H1 (cell line): ENCODE measurements at regions not wholly inside any gene's neighbourhood (a gene's known extent, or its start where the extent isn't known, plus 50 kb on each side); places are given as distances from the start of the nearest gene placed in this dataset.

Experiments
- CTCF ChIA-PET: fragments of 300-600 bp; sonication (Branson Sonifier 250); formaldehyde crosslinking; loops from one replicate; lab custom pipeline; 2021; ENCODE audit not compliant: partially characterized antibody; lab: Charles Lee
- POLR2A ChIA-PET: fragments of 300-600 bp; sonication (Branson Sonifier 250); formaldehyde crosslinking; loops from one replicate; lab custom pipeline; 2021; ENCODE audit warnings: inconsistent platforms; ENCODE audit not compliant: partially characterized antibody; lab: Charles Lee
- DNase-seq, 2 experiments: peaks; one replicate each; pipeline versions ENCODE4 v3.0.0 to v3.0.0-alpha.2; 2010 to 2022; ENCODE audit warnings: low spot score in 2 of 2, low read depth in 1 of 2, mixed read lengths in 1 of 2
- FAIRE-seq: peaks from 2 replicates; lab custom pipeline; 2011; peaks lifted over from hg19 to GRCh38; lab: Jason Lieb, UNC
- H2AFZ ChIP-seq: 2 replicates; pipeline ENCODE4 v1.8.1; 2012; ENCODE audit warnings: low read length, inconsistent platforms
- H2AK5ac ChIP-seq: 2 replicates; pipeline ENCODE4 v1.6.1; 2013; ENCODE audit warnings: low read depth, low read length
- H2BK120ac ChIP-seq: replicated peaks from 2 replicates; pipeline ENCODE3; 2013; ENCODE audit warnings: low read depth, low read length, inconsistent platforms
- H2BK12ac ChIP-seq: 2 replicates; pipeline ENCODE4 v1.6.1; 2013; ENCODE audit warnings: low read depth, low read length
- H2BK15ac ChIP-seq: 2 replicates; pipeline ENCODE4 v1.6.1; 2013; ENCODE audit warnings: low read length
- H2BK20ac ChIP-seq: 2 replicates; pipeline ENCODE4 v1.6.1; 2013; ENCODE audit warnings: low read length
- H2BK5ac ChIP-seq: 2 replicates; pipeline ENCODE4 v1.6.1; 2013; ENCODE audit warnings: low read depth, low read length
- H3K14ac ChIP-seq: 2 replicates; pipeline ENCODE4 v1.6.1; 2013; ENCODE audit warnings: inconsistent platforms; ENCODE audit not compliant: insufficient read length
- H3K18ac ChIP-seq: 2 replicates; pipeline ENCODE4 v1.6.1; 2013; ENCODE audit warnings: low read length; ENCODE audit errors: extremely low read depth
- H3K23ac ChIP-seq: 2 replicates; pipeline ENCODE4 v1.6.1; 2013; ENCODE audit warnings: inconsistent platforms; ENCODE audit not compliant: insufficient read length
- H3K23me2 ChIP-seq: 2 replicates; pipeline ENCODE4 v1.6.1; 2013; ENCODE audit warnings: low read depth, low read length
- H3K27ac ChIP-seq: 2 replicates; pipeline ENCODE4 v1.6.1; 2011; ENCODE audit warnings: low read depth, low read length, inconsistent platforms
- H3K27me3 ChIP-seq, 4 experiments: replicated peaks in 1 of 4; 1 replicate in 1 of 4; 2 replicates in 3 of 4; pipeline versions ENCODE4 v1.6.1 to v1.8.1; 2011 to 2013; ENCODE audit warnings: low read length in 3 of 4, mild to moderate bottlenecking in 3 of 4, inconsistent platforms in 2 of 4, mixed read lengths in 2 of 4, moderate library complexity in 1 of 4; ENCODE audit not compliant: control insufficient read depth in 3 of 4, insufficient read depth in 3 of 4; ENCODE audit errors: extremely low read depth in 1 of 4
- H3K36me3 ChIP-seq, 4 experiments: 2 replicates each; pipeline versions ENCODE4 v1.6.1 to v1.8.1; 2011 to 2013; ENCODE audit warnings: mild to moderate bottlenecking in 4 of 4, low read length in 3 of 4, moderate library complexity in 2 of 4, control low read depth in 1 of 4, inconsistent platforms in 1 of 4; ENCODE audit not compliant: insufficient read depth in 4 of 4, control insufficient read depth in 2 of 4
- H3K4ac ChIP-seq: replicated peaks from 2 replicates; pipeline ENCODE3; 2013; ENCODE audit warnings: low read length, low read depth, mixed read lengths, inconsistent platforms; ENCODE audit not compliant: insufficient read length
- H3K4me1 ChIP-seq, 4 experiments: replicated peaks in 1 of 4; 1 replicate in 1 of 4; 2 replicates in 3 of 4; pipeline versions ENCODE4 v1.6.1 to v1.8.1; 2011 to 2013; ENCODE audit warnings: low read length in 3 of 4, inconsistent platforms in 2 of 4, mixed read lengths in 1 of 4; ENCODE audit not compliant: insufficient read depth in 4 of 4, control insufficient read depth in 3 of 4
- H3K4me2 ChIP-seq, 2 experiments: 2 replicates each; pipeline versions ENCODE4 v1.6.1 to v1.8.1; 2011 to 2013; ENCODE audit warnings: low read depth in 2 of 2, low read length in 2 of 2, control low read depth in 1 of 2, inconsistent platforms in 1 of 2, mild to moderate bottlenecking in 1 of 2; ENCODE audit not compliant: insufficient read depth in 1 of 2
- H3K4me3 ChIP-seq, 4 experiments: fragments of 200-600, 300-600 bp in 1 of 4; sonication (generic), shearing (Covaris generic), sonication (Bioruptor Twin) in 1 of 4; 2 replicates each; pipeline versions ENCODE4 v1.5.1 to v1.8.1; 2011 to 2016; ENCODE audit warnings: low read length in 4 of 4, low read depth in 3 of 4, control low read depth in 2 of 4, inconsistent platforms in 2 of 4, mild to moderate bottlenecking in 2 of 4, mixed read lengths in 1 of 4, moderate library complexity in 1 of 4; ENCODE audit not compliant: insufficient read depth in 2 of 4; ENCODE audit errors: extremely low read depth in 1 of 4
- H3K56ac ChIP-seq: replicated peaks from 2 replicates; pipeline ENCODE3; 2013; ENCODE audit warnings: low read depth, mild to moderate bottlenecking, mixed read lengths, low read length, inconsistent platforms; ENCODE audit not compliant: insufficient read length
- H3K79me1 ChIP-seq: 2 replicates; pipeline ENCODE4 v1.6.1; 2013; ENCODE audit warnings: low read depth, low read length, control low read depth
- H3K79me2 ChIP-seq, 2 experiments: 2 replicates each; pipeline versions ENCODE4 v1.6.1 to v1.8.1; 2012 to 2013; ENCODE audit warnings: low read length in 2 of 2, mild to moderate bottlenecking in 2 of 2, inconsistent platforms in 1 of 2; ENCODE audit not compliant: insufficient read depth in 2 of 2, control insufficient read depth in 1 of 2
- H3K9ac ChIP-seq, 4 experiments: replicated peaks in 1 of 4; 1 replicate in 1 of 4; 2 replicates in 3 of 4; pipeline versions ENCODE4 v1.6.1 to v1.8.1; 2011 to 2013; ENCODE audit warnings: low read depth in 3 of 4, low read length in 3 of 4, control low read depth in 2 of 4, mild to moderate bottlenecking in 2 of 4, moderate library complexity in 2 of 4, inconsistent platforms in 1 of 4; ENCODE audit errors: extremely low read depth in 1 of 4
- H3K9me3 ChIP-seq, 2 experiments: 2 replicates each; pipeline versions ENCODE4 v1.6.1 to v1.8.1; 2012 to 2013; ENCODE audit warnings: mild to moderate bottlenecking in 2 of 2, moderate library complexity in 2 of 2, control low read depth in 1 of 2, inconsistent platforms in 1 of 2, low read depth in 1 of 2, low read length in 1 of 2, mixed read lengths in 1 of 2; ENCODE audit not compliant: insufficient read depth in 2 of 2
- H4K20me1 ChIP-seq, 2 experiments: replicated peaks in 1 of 2; 2 replicates each; pipeline versions ENCODE3 to v1.8.1; 2011 to 2013; ENCODE audit warnings: inconsistent platforms in 2 of 2, low read length in 2 of 2, mild to moderate bottlenecking in 1 of 2; ENCODE audit not compliant: insufficient read depth in 2 of 2, control insufficient read depth in 1 of 2
- H4K5ac ChIP-seq: 2 replicates; pipeline ENCODE4 v1.6.1; 2013; ENCODE audit warnings: low read length, low read depth, mixed read lengths, inconsistent platforms; ENCODE audit not compliant: insufficient read length
- H4K8ac ChIP-seq: 2 replicates; pipeline ENCODE4 v1.8.0; 2013; ENCODE audit warnings: mild to moderate bottlenecking, moderate library complexity, low read length, inconsistent platforms; ENCODE audit not compliant: insufficient read depth; ENCODE audit errors: extremely low read depth
- H4K91ac ChIP-seq: replicated peaks from 2 replicates; pipeline ENCODE3; 2013; ENCODE audit warnings: low read length, mixed read lengths, inconsistent platforms; ENCODE audit not compliant: insufficient read length
- RXRA ChIP-seq: IDR thresholded peaks from 2 replicates; pipeline ENCODE4 v1.6.1; 2011; ENCODE audit warnings: low read depth, mild to moderate bottlenecking, low read length, moderate library complexity; ENCODE audit not compliant: insufficient read depth
- WGBS, 2 experiments: shearing (Covaris generic) in 1 of 2; methylation state at CpG; one replicate each; pipeline versions ENCODE4 v1.1.6 to v1.1.7; 2013 to 2015; ENCODE audit warnings: low lambda C conversion rate in 2 of 2, mixed read lengths in 2 of 2, inconsistent platforms in 1 of 2, low coverage in 1 of 2, missing lambda C conversion rate in 1 of 2; ENCODE audit not compliant: insufficient replicate concordance in 2 of 2, insufficient coverage in 1 of 2, insufficient read length in 1 of 2; ENCODE audit errors: extremely low coverage in 1 of 2, missing lambda C conversion rate in 1 of 2; 5-methylcytosine and 5-hydroxymethylcytosine counted together

GRCh38 chr11:128193615-128194014, 393.7 kb downstream of the ETS1 start:
- no peak for TF ChIP-seq RXRA
- no peak overlapping the region for H2AFZ ChIP-seq
- H3K23ac ChIP-seq = no peak overlapping the region
- H2AK5ac ChIP-seq = no peak overlapping the region
- ChIA-PET CTCF (interaction anchor here (1.3 kb wide), 1 partner anchor 11 kb away, joined by 3 read pairs; no protein-coding TSS in a partner anchor), POLR2A (no interaction called here)
- no peak overlapping the region for H2BK15ac ChIP-seq
- H3K18ac ChIP-seq = no peak overlapping the region
- H2BK120ac ChIP-seq = no peak overlapping the region
- H3K79me2 ChIP-seq = no peaks in the 10 kb centered on the region
- H3K9ac ChIP-seq = no peak overlapping the region
- H3K4me3 ChIP-seq = no peak overlapping the region
- no peaks in the 10 kb centered on the region for H3K79me1 ChIP-seq
- DNase-seq (no peak), FAIRE-seq (no peak)
- H3K4me1 ChIP-seq = no peaks in the 10 kb centered on the region
- H3K56ac ChIP-seq = no peak overlapping the region
- no peaks in the 10 kb centered on the region for H3K23me2 ChIP-seq
- H2BK20ac ChIP-seq = no peak overlapping the region
- WGBS, 2 experiments = 86% methylated on average over 4 of the region's 4 CpGs; no CpG with 5 or more reads in 1 of the 2 experiments
- H3K4ac ChIP-seq = no peak overlapping the region
- H4K20me1 ChIP-seq = no peaks in the 10 kb centered on the region
- H2BK5ac ChIP-seq = no peak overlapping the region
- no peak overlapping the region for H4K8ac ChIP-seq
- H3K27ac ChIP-seq = no peak overlapping the region
- no peak overlapping the region for H4K5ac ChIP-seq
- no peak overlapping the region for H4K91ac ChIP-seq
- H3K14ac ChIP-seq = no peak overlapping the region
- no peak overlapping the region for H3K4me2 ChIP-seq
- no peaks in the 10 kb centered on the region for H3K9me3 ChIP-seq
- H3K36me3 ChIP-seq = no peaks in the 10 kb centered on the region
- no peaks in the 10 kb centered on the region for H3K27me3 ChIP-seq
- no peak overlapping the region for H2BK12ac ChIP-seq
